PFSK-1 (cell line): ENCODE measurements at regions not wholly inside any gene's neighbourhood (a gene's known extent, or its start where the extent isn't known, plus 50 kb on each side); places are given as distances from the start of the nearest gene placed in this dataset.

Experiments
- FOXP2 ChIP-seq: optimal IDR thresholded peaks from 2 replicates; pipeline ENCODE3; 2011; ENCODE audit warnings: borderline replicate concordance, control low read depth, inconsistent platforms; ENCODE audit not compliant: insufficient read depth; ENCODE audit errors: extremely low read length, extremely low read depth
- POLR2AphosphoS5 ChIP-seq: IDR thresholded peaks from 2 replicates; pipeline ENCODE4 v1.6.1; 2012; ENCODE audit warnings: low read depth, mild to moderate bottlenecking, control low read depth, low read length, moderate library complexity
- REST ChIP-seq, 2 experiments: IDR thresholded peaks; 2 replicates each; pipeline versions ENCODE4 v1.6.1 to v1.8.0; 2011 to 2012; ENCODE audit warnings: low read depth in 2 of 2, low read length in 2 of 2, control low read depth in 1 of 2, inconsistent platforms in 1 of 2, mild to moderate bottlenecking in 1 of 2, moderate library complexity in 1 of 2; ENCODE audit not compliant: insufficient read depth in 1 of 2
- SIN3A ChIP-seq: IDR thresholded peaks from 2 replicates; pipeline ENCODE4 v1.6.1; 2012; ENCODE audit warnings: mild to moderate bottlenecking, low read length, moderate library complexity, borderline replicate concordance; ENCODE audit not compliant: insufficient read depth
- TAF1 ChIP-seq: IDR thresholded peaks from 2 replicates; pipeline ENCODE4 v1.6.1; 2012; ENCODE audit warnings: low read length, control low read depth, borderline replicate concordance; ENCODE audit not compliant: insufficient read depth

GRCh38 chr13:104256701-104257100 lies 1190.5 kb upstream of the SLC10A2 start:
- TF ChIP-seq REST (IDR thresholded peaks at IDR 0.05; ENCODE audit: insufficient read depth in 1 of 2, low read depth in 2 of 2, low read length in 2 of 2): no peak
- no peak for TF ChIP-seq SIN3A
- TF ChIP-seq POLR2AphosphoS5: no peak
- TF ChIP-seq TAF1: no peak
- TF ChIP-seq FOXP2: no peak
